Thyroid gland (tissue), 4 donors: ENCODE measurements at regions not wholly inside any gene's neighbourhood (a gene's known extent, or its start where the extent isn't known, plus 50 kb on each side); places are given as distances from the start of the nearest gene placed in this dataset.

Source experiments
- POLR2A ChIP-seq, 2 donors: fragments of 450-650 bp; IDR thresholded peaks; one replicate each; pipeline ENCODE4 v1.6.1; 2017; ENCODE audit warnings: antibody characterized with exemption in 2 of 2, mild to moderate bottlenecking in 2 of 2, moderate library complexity in 1 of 2
- TF ChIP-seq, protein P1 (sequence below), 6 experiments: fragments of 200-600 bp in 3 of 6; fragments of 450-650 bp in 3 of 6; sonication (generic) in 3 of 6; IDR thresholded peaks; one replicate each; pipeline ENCODE4 v1.5.1; 2016 to 2019; ENCODE audit warnings: antibody characterized with exemption in 6 of 6, mild to moderate bottlenecking in 2 of 6, inconsistent platforms in 1 of 6, moderate library complexity in 1 of 6

DNA sequence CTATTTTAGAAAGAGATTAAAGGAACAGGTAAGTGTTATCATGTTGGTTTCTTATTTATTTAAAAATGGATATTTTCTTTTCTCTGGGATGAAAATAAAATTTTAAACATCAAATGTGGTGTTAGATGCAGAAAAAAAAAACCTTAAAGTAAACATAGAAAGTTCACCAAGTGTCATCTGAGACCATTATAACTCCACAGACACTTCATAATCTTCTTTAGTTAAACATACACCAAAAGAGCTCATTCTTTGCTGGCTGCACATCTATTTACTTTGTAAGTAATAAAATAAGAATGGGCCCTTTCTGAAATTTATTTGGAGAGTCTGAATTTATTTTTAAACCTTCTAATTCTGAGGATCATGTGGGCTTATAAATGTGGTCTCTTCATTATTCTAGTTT lies 460.7 kb upstream of the CTSO start:
- TF ChIP-seq, protein P1, sequence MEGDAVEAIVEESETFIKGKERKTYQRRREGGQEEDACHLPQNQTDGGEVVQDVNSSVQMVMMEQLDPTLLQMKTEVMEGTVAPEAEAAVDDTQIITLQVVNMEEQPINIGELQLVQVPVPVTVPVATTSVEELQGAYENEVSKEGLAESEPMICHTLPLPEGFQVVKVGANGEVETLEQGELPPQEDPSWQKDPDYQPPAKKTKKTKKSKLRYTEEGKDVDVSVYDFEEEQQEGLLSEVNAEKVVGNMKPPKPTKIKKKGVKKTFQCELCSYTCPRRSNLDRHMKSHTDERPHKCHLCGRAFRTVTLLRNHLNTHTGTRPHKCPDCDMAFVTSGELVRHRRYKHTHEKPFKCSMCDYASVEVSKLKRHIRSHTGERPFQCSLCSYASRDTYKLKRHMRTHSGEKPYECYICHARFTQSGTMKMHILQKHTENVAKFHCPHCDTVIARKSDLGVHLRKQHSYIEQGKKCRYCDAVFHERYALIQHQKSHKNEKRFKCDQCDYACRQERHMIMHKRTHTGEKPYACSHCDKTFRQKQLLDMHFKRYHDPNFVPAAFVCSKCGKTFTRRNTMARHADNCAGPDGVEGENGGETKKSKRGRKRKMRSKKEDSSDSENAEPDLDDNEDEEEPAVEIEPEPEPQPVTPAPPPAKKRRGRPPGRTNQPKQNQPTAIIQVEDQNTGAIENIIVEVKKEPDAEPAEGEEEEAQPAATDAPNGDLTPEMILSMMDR (IDR thresholded peaks at IDR 0.05), result no peak
- no peak for TF ChIP-seq POLR2A (IDR thresholded peaks at IDR 0.05)
